GM12878 (cell line): ENCODE measurements at regions not wholly inside any gene's neighbourhood (a gene's known extent, or its start where the extent isn't known, plus 50 kb on each side); places are given as distances from the start of the nearest gene placed in this dataset.

Experiments used
- ATAC-seq: fragments of 200-7000 bp; cut with Tn5 transposase; 3 replicates; pipeline ENCODE4 v1.9.1; 2020; ENCODE audit warnings: mild to moderate bottlenecking, moderate library complexity
- BruUV-seq: library from RNA; stranded (reverse); fragments of 400-500 nt; replicated peaks from 2 replicates; lab custom pipeline; 2021; lab: Mats Ljungman, UMichigan
- CTCF ChIA-PET: fragments of 300-600 bp; sonication (Branson Sonifier 250); formaldehyde crosslinking; extraction: SDS; loops from one replicate; lab custom pipeline; 2021; ENCODE audit warnings: inconsistent platforms; lab: Yijun Ruan, JAX
- POLR2A ChIA-PET: fragments of 350-600 bp; formaldehyde crosslinking; extraction: SDS; loops from one replicate; lab custom pipeline; 2021; ENCODE audit warnings: inconsistent platforms; lab: Charles Lee
- RAD21 ChIA-PET: fragments of 300-600 bp; sonication (Branson Sonifier 250); formaldehyde crosslinking; loops from one replicate; lab custom pipeline; 2023; ENCODE audit warnings: antibody characterized with exemption; ENCODE audit not compliant: unreplicated experiment; lab: Charles Lee
- SMC1A ChIA-PET: fragments of 300-600 bp; sonication (Branson Sonifier 250); formaldehyde crosslinking; loops from one replicate; lab custom pipeline; 2023; ENCODE audit not compliant: unreplicated experiment, uncharacterized antibody; lab: Charles Lee
- DNase-seq: peaks from one replicate; pipeline ENCODE4 v3.0.0-alpha.2; 2011; ENCODE audit warnings: low read depth, low spot score
- FAIRE-seq: peaks from 3 replicates; lab custom pipeline; 2011; peaks lifted over from hg19 to GRCh38; lab: Jason Lieb, UNC
- H2AFZ ChIP-seq: 2 replicates; pipeline ENCODE4 v1.6.0; 2011; ENCODE audit warnings: low read depth, low read length, control low read depth; ENCODE audit not compliant: control insufficient read depth
- H3K27ac ChIP-seq: 2 replicates; pipeline ENCODE4 v1.5.1; 2011; ENCODE audit warnings: control low read depth; ENCODE audit not compliant: control insufficient read depth, insufficient read depth
- H3K27me3 ChIP-seq, 2 experiments: replicated peaks in 1 of 2; 2 replicates each; pipeline versions ENCODE4 v1.6.0 to v1.6.1; 2011; ENCODE audit warnings: low read length in 1 of 2; ENCODE audit not compliant: control insufficient read depth in 2 of 2, insufficient read depth in 2 of 2
- H3K36me3 ChIP-seq, 2 experiments: 2 replicates each; pipeline ENCODE4 v1.5.1; 2011; ENCODE audit warnings: low read length in 1 of 2; ENCODE audit not compliant: control insufficient read depth in 2 of 2, insufficient read depth in 2 of 2
- H3K4me1 ChIP-seq: 2 replicates; pipeline ENCODE4 v1.6.1; 2011; ENCODE audit warnings: mild to moderate bottlenecking, low read length, moderate library complexity, mixed read lengths; ENCODE audit not compliant: control insufficient read depth, insufficient read depth
- H3K4me2 ChIP-seq: 2 replicates; pipeline ENCODE4 v1.6.0; 2011; ENCODE audit warnings: control low read depth; ENCODE audit not compliant: control insufficient read depth, insufficient read depth
- H3K4me3 ChIP-seq: fragments of 200-600 bp; sonication (generic); 2 replicates; pipeline ENCODE4 v1.5.1; 2016
- H3K79me2 ChIP-seq: 2 replicates; pipeline ENCODE4 v1.6.0; 2011; ENCODE audit warnings: low read length; ENCODE audit not compliant: control insufficient read depth, insufficient read depth
- H3K9ac ChIP-seq: 2 replicates; pipeline ENCODE4 v1.8.0; 2011; ENCODE audit warnings: low read length, control low read depth, mixed read lengths; ENCODE audit not compliant: control insufficient read depth, insufficient read depth
- H3K9me3 ChIP-seq: replicated peaks from 3 replicates; pipeline ENCODE4 v1.5.1; 2011; ENCODE audit warnings: mild to moderate bottlenecking, low read length; ENCODE audit not compliant: control insufficient read depth, insufficient read depth
- H4K20me1 ChIP-seq: 2 replicates; pipeline ENCODE4 v1.6.0; 2011; ENCODE audit not compliant: control insufficient read depth, insufficient read depth
- BCL11A ChIP-seq: IDR thresholded peaks from 2 replicates; pipeline ENCODE4 v1.6.1; 2011; ENCODE audit warnings: low read depth, low read length
- CBX3 ChIP-seq: fragments of 200-600 bp; sonication (generic); IDR thresholded peaks from 2 replicates; pipeline ENCODE4 v1.6.1; 2016; ENCODE audit warnings: low read depth, borderline replicate concordance
- SP1 ChIP-seq: IDR thresholded peaks from one replicate; pipeline ENCODE4 v1.6.1; 2011; ENCODE audit warnings: low read depth, low read length
- TAF1 ChIP-seq: IDR thresholded peaks from 2 replicates; pipeline ENCODE4 v1.6.1; 2011; ENCODE audit warnings: mild to moderate bottlenecking, low read depth, low read length, borderline replicate concordance
- TCF12 ChIP-seq: IDR thresholded peaks from 2 replicates; pipeline ENCODE4 v1.6.1; 2011; ENCODE audit warnings: low read depth, mild to moderate bottlenecking, low read length
- WRNIP1 ChIP-seq: IDR thresholded peaks from 2 replicates; pipeline ENCODE4 v1.6.1; 2011; ENCODE audit warnings: low read depth, low read length, improper control_type of control experiment, borderline replicate concordance
- ZNF207 ChIP-seq: fragments of 450-650 bp; IDR thresholded peaks from 2 replicates; pipeline ENCODE4 v1.6.1; 2014; ENCODE audit warnings: antibody characterized with exemption, mild to moderate bottlenecking, borderline replicate concordance
- ZNF622 ChIP-seq: fragments of 450-650 bp; IDR thresholded peaks from 2 replicates; pipeline ENCODE4 v1.6.1; 2017; ENCODE audit warnings: mild to moderate bottlenecking, inconsistent platforms
- WGBS: methylation state at CpG from one replicate; pipeline ENCODE4 v1.1.6; 2016; ENCODE audit warnings: low lambda C conversion rate; ENCODE audit not compliant: insufficient replicate concordance, insufficient coverage; ENCODE audit errors: missing lambda C conversion rate; 5-methylcytosine and 5-hydroxymethylcytosine counted together
- in situ Hi-C: fragments of 300-500 bp; cut with MboI; formaldehyde crosslinking; loops from 9 replicates; pipeline ENCODE4 v1.14.3; 2018; ENCODE audit warnings: mixed read lengths
- intact Hi-C: fragments of 100-400 bp; cut with micrococcal nuclease; formaldehyde crosslinking; loops from one replicate; pipeline ENCODE4 v1.14.2; 2022; ENCODE audit not compliant: unreplicated experiment
- TF ChIP-seq, protein P1 (sequence below): fragments of 450-650 bp; IDR thresholded peaks from 2 replicates; pipeline ENCODE4 v1.6.1; 2017; ENCODE audit warnings: antibody characterized with exemption, mild to moderate bottlenecking, moderate library complexity

DNA sequence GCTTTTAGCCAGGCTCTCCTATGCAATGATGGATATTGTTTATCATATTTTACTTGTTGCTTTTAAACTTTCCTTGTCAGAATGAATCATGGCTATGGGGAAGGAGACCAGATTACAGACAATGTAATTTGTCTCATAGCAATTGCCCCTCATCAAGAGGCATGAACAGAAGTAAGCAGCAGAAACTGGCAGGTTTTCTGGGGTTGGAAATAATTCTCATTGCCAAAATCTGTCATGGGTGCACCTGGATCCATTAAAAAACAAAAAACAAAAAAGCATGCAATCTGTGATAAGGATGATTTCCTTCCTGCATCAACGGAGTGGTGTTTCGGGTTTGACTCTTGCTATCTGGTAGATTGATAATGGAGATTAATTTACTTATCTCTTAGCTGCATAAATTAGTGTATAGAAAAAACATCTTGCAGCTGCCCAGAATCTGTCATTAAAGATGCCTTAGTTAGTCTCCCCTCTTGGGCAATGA, 419.6 kb downstream of the SOX11 start:
- H3K36me3 ChIP-seq: no peaks in the 10 kb centered on the region
- no peak for DNase-seq
- H4K20me1 ChIP-seq: no peaks in the 10 kb centered on the region
- H3K4me3 ChIP-seq: no peak overlapping the region
- H3K79me2 ChIP-seq: no peaks in the 10 kb centered on the region
- in situ Hi-C loops: no loop called here
- no peaks in the 10 kb centered on the region for H3K9me3 ChIP-seq
- TF ChIP-seq TCF12 (no peak), SP1 (no peak)
- TF ChIP-seq, all 136 proteins: peak for 0
- intact Hi-C loops: no loop called here
- ChIA-PET SMC1A (no interaction called here), CTCF (interaction anchor here (0.5 kb wide), 1 partner anchor 560 kb away, joined by 3 read pairs; no protein-coding TSS in a partner anchor), POLR2A (no interaction called here), RAD21 (no interaction called here)
- H3K4me2 ChIP-seq: no peak overlapping the region
- no peaks in the 10 kb centered on the region for H3K27me3 ChIP-seq
- ATAC-seq (no peak), FAIRE-seq (no peak)
- H3K4me1 ChIP-seq: no peaks in the 10 kb centered on the region
- no TSS peak for BruUV-seq
- 2% methylated on average over 2 of the region's 2 CpGs for WGBS
- H3K9ac ChIP-seq: no peak overlapping the region
- no peak overlapping the region for H2AFZ ChIP-seq
- H3K27ac ChIP-seq: no peak overlapping the region

GRCh38 chr2:6113786-6114185, 421.6 kb downstream of the SOX11 start:
- H4K20me1 ChIP-seq: no peaks in the 10 kb centered on the region
- BruUV-seq: no TSS peak
- H3K4me1 ChIP-seq: no peaks in the 10 kb centered on the region
- SMC1A ChIA-PET: interaction anchor here (0.8 to 2.2 kb wide), 2 partner anchors 10 to 115 kb away, joined by 3 to 8 read pairs; no protein-coding TSS in a partner anchor
- DNase-seq (no peak), ATAC-seq (no peak), FAIRE-seq (no peak)
- no peak overlapping the region for H3K27ac ChIP-seq
- in situ Hi-C loops (no loop called here), intact Hi-C loops (no loop called here)
- no peak overlapping the region for H3K4me2 ChIP-seq
- TF ChIP-seq ZNF207 (no peak), CBX3 (no peak), WRNIP1 (no peak), BCL11A (no peak), ZNF622 (no peak), TAF1 (no peak)
- TF ChIP-seq, protein P1, sequence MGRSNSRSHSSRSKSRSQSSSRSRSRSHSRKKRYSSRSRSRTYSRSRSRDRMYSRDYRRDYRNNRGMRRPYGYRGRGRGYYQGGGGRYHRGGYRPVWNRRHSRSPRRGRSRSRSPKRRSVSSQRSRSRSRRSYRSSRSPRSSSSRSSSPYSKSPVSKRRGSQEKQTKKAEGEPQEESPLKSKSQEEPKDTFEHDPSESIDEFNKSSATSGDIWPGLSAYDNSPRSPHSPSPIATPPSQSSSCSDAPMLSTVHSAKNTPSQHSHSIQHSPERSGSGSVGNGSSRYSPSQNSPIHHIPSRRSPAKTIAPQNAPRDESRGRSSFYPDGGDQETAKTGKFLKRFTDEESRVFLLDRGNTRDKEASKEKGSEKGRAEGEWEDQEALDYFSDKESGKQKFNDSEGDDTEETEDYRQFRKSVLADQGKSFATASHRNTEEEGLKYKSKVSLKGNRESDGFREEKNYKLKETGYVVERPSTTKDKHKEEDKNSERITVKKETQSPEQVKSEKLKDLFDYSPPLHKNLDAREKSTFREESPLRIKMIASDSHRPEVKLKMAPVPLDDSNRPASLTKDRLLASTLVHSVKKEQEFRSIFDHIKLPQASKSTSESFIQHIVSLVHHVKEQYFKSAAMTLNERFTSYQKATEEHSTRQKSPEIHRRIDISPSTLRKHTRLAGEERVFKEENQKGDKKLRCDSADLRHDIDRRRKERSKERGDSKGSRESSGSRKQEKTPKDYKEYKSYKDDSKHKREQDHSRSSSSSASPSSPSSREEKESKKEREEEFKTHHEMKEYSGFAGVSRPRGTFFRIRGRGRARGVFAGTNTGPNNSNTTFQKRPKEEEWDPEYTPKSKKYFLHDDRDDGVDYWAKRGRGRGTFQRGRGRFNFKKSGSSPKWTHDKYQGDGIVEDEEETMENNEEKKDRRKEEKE: no peak
- no peak overlapping the region for H2AFZ ChIP-seq
- CTCF ChIA-PET: no interaction called here
- RAD21 ChIA-PET: no interaction called here
- no peak overlapping the region for H3K9ac ChIP-seq
- 18% methylated on average over 4 of the region's 4 CpGs for WGBS
- H3K36me3 ChIP-seq: no peaks in the 10 kb centered on the region
- H3K4me3 ChIP-seq: no peak overlapping the region
- H3K9me3 ChIP-seq: no peaks in the 10 kb centered on the region
- no peaks in the 10 kb centered on the region for H3K27me3 ChIP-seq
- POLR2A ChIA-PET: no interaction called here
- no peaks in the 10 kb centered on the region for H3K79me2 ChIP-seq
